Endometrial microvascular endothelial cells (primary cell): ENCODE measurements at regions not wholly inside any gene's neighbourhood (a gene's known extent, or its start where the extent isn't known, plus 50 kb on each side); places are given as distances from the start of the nearest gene placed in this dataset.

Source experiments
- in situ Hi-C: cut with HindIII; loops from 2 replicates; pipeline ENCODE4 v1.10.0; 2017; ENCODE audit warnings: low sequenced_read_pairs, low pct_unique_long_range_greater_than_20kb; ENCODE audit errors: inconsistent ontology term

GRCh38 chr21:15330872-15331271, 266.1 kb upstream of the NRIP1 start:
- in situ Hi-C loops = no loop called here

GRCh38 chr21:15332572-15332971, 267.8 kb upstream of the NRIP1 start:
- in situ Hi-C loops = no loop called here

GRCh38 chr21:15333136-15333710, 268.4 kb upstream of the NRIP1 start:
- in situ Hi-C loops = no loop called here

GRCh38 chr21:15333951-15334350, 269.2 kb upstream of the NRIP1 start:
- in situ Hi-C loops = no loop called here

GRCh38 chr21:15343066-15343465, 278.3 kb upstream of the NRIP1 start:
- in situ Hi-C loops = no loop called here

GRCh38 chr21:15352009-15352408, 287.2 kb upstream of the NRIP1 start:
- in situ Hi-C loops = no loop called here

GRCh38 chr21:15353546-15353945, 288.7 kb upstream of the NRIP1 start:
- in situ Hi-C loops = no loop called here

GRCh38 chr21:15354516-15354915, 289.7 kb upstream of the NRIP1 start:
- in situ Hi-C loops = no loop called here

GRCh38 chr21:15355066-15355465, 290.3 kb upstream of the NRIP1 start:
- in situ Hi-C loops = no loop called here

- in situ Hi-C loops = no loop called here
These were observed 294.5 kb upstream of the NRIP1 start for GRCh38 chr21:15359251-15359650.

- in situ Hi-C loops = no loop called here
These were observed 297.7 kb upstream of the NRIP1 start for GRCh38 chr21:15362458-15362857.

GRCh38 chr21:15363921-15364320, 299.1 kb upstream of the NRIP1 start:
- in situ Hi-C loops = no loop called here

- in situ Hi-C loops = no loop called here
These were observed 301.1 kb upstream of the NRIP1 start for GRCh38 chr21:15365751-15366392.

- in situ Hi-C loops = no loop called here
These were observed 301.8 kb upstream of the NRIP1 start for GRCh38 chr21:15366555-15366954.

GRCh38 chr21:15367061-15367626, 302.3 kb upstream of the NRIP1 start:
- in situ Hi-C loops = no loop called here

GRCh38 chr21:15370462-15370975, 305.7 kb upstream of the NRIP1 start:
- in situ Hi-C loops = no loop called here

- in situ Hi-C loops = no loop called here
These were observed 309.1 kb upstream of the NRIP1 start for GRCh38 chr21:15373941-15374340.

GRCh38 chr21:15379776-15380175, 315.0 kb upstream of the NRIP1 start:
- in situ Hi-C loops = no loop called here

- in situ Hi-C loops = no loop called here
These were observed 318.8 kb upstream of the NRIP1 start for GRCh38 chr21:15383588-15383987.

- in situ Hi-C loops = no loop called here
These were observed 325.2 kb upstream of the NRIP1 start for GRCh38 chr21:15390049-15390448.
